Vagina (tissue), 2 donors: ENCODE measurements at regions not wholly inside any gene's neighbourhood (a gene's known extent, or its start where the extent isn't known, plus 50 kb on each side); places are given as distances from the start of the nearest gene placed in this dataset.

Experiments used
- DNase-seq, 2 donors: peaks; one replicate each; pipeline ENCODE4 v3.0.0-alpha.2; 2017; ENCODE audit errors: extremely low spot score in 2 of 2
- H3K27ac ChIP-seq: fragments of 200-600 bp; sonication (generic); one replicate; pipeline ENCODE4 v1.5.1; 2019
- H3K27me3 ChIP-seq: fragments of 200-600 bp; sonication (generic); one replicate; pipeline ENCODE4 v1.5.1; 2019
- H3K36me3 ChIP-seq, 2 donors: fragments of 200-600 bp; sonication (generic); one replicate each; pipeline ENCODE4 v1.5.1; 2017 to 2019
- H3K4me1 ChIP-seq: fragments of 200-600 bp; sonication (generic); one replicate; pipeline ENCODE4 v1.5.1; 2019
- H3K4me3 ChIP-seq, 2 donors: fragments of 200-600 bp; sonication (generic); 1 replicate in 1 of 2; 2 replicates in 1 of 2; pipeline ENCODE4 v1.5.1; 2016 to 2019
- H3K9me3 ChIP-seq: fragments of 200-600 bp; sonication (generic); one replicate; pipeline ENCODE4 v1.5.1; 2019
- CTCF ChIP-seq, 3 experiments: fragments of 450-650 bp in 2 of 3; fragments of 200-600 bp in 1 of 3; sonication (generic) in 1 of 3; IDR thresholded peaks; one replicate each; pipeline ENCODE4 v1.5.1; 2017 to 2019; ENCODE audit warnings: antibody characterized with exemption in 3 of 3, mild to moderate bottlenecking in 2 of 3, moderate library complexity in 2 of 3
- POLR2A ChIP-seq, 2 donors: fragments of 450-650 bp; IDR thresholded peaks; one replicate each; pipeline ENCODE4 v1.6.1; 2017; ENCODE audit warnings: antibody characterized with exemption in 2 of 2, mild to moderate bottlenecking in 2 of 2, moderate library complexity in 2 of 2
- POLR2AphosphoS5 ChIP-seq, 2 donors: sonication (generic); formaldehyde crosslinking; IDR thresholded peaks; one replicate each; pipeline ENCODE4 v1.9.0; 2017; ENCODE audit warnings: antibody characterized with exemption in 2 of 2, mild to moderate bottlenecking in 2 of 2, low read depth in 1 of 2; ENCODE audit not compliant: insufficient read depth in 1 of 2
- intact Hi-C: fragments of 100-400 bp; cut with DNase I; formaldehyde crosslinking; loops from one replicate; pipeline ENCODE4 v1.15.1; 2023

DNA sequence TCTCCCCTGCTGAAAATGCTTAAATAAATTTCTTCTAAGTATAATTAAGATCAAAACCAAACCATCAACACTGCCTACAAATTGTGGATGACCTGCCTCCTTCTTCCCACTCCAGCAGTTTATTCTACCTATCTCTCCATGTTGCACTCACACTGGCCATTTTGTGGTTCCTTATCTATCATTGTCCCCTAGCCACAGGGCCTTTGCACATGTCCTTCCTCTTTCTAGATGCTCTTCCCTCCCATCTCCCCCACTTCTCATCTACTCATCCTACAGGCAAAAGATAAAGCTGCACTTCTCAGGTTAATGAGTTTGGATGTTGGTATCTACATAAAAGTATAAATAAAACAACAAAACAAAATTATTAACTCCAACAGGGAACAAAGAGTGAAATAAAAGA is 70.6 kb upstream of the CCNG1 start:
- Histone ChIP-seq H3K36me3 (no peaks in the 10 kb centered on the region), H3K4me1 (no peaks in the 10 kb centered on the region), H3K27ac (no peak overlapping the region), H3K9me3 (no peaks in the 10 kb centered on the region), H3K4me3 (no peak overlapping the region), H3K27me3 (no peaks in the 10 kb centered on the region)
- intact Hi-C loops, result no loop called here
- no peak for DNase-seq
- TF ChIP-seq POLR2AphosphoS5 (IDR thresholded peaks at IDR 0.05; ENCODE audit: insufficient read depth in 1 of 2, low read depth in 1 of 2) (no peak), POLR2A (IDR thresholded peaks at IDR 0.05) (no peak), CTCF (IDR thresholded peaks at IDR 0.05) (no peak)

GRCh38 chr5:163369776-163370385 is 67.5 kb upstream of the CCNG1 start:
- H3K27me3 ChIP-seq, result no peaks in the 10 kb centered on the region
- no peaks in the 10 kb centered on the region for H3K36me3 ChIP-seq
- no peak for TF ChIP-seq POLR2AphosphoS5 (IDR thresholded peaks at IDR 0.05; ENCODE audit: insufficient read depth in 1 of 2, low read depth in 1 of 2)
- TF ChIP-seq CTCF (IDR thresholded peaks at IDR 0.05), result no peak
- no peak for TF ChIP-seq POLR2A (IDR thresholded peaks at IDR 0.05)
- H3K9me3 ChIP-seq, result no peaks in the 10 kb centered on the region
- no peak for DNase-seq
- H3K4me1 ChIP-seq, result no peaks in the 10 kb centered on the region
- no peak overlapping the region for H3K27ac ChIP-seq
- no peak overlapping the region for H3K4me3 ChIP-seq
- intact Hi-C loops, result no loop called here

GRCh38 chr5:163373436-163374084 is 63.8 kb upstream of the CCNG1 start:
- H3K4me1 ChIP-seq, result no peaks in the 10 kb centered on the region
- no peaks in the 10 kb centered on the region for H3K27me3 ChIP-seq
- no peak for DNase-seq
- no peaks in the 10 kb centered on the region for H3K36me3 ChIP-seq
- no peak overlapping the region for H3K27ac ChIP-seq
- intact Hi-C loops, result no loop called here
- TF ChIP-seq CTCF (IDR thresholded peaks at IDR 0.05) (no peak), POLR2A (IDR thresholded peaks at IDR 0.05) (no peak), POLR2AphosphoS5 (IDR thresholded peaks at IDR 0.05; ENCODE audit: insufficient read depth in 1 of 2, low read depth in 1 of 2) (no peak)
- no peaks in the 10 kb centered on the region for H3K9me3 ChIP-seq
- no peak overlapping the region for H3K4me3 ChIP-seq

DNA sequence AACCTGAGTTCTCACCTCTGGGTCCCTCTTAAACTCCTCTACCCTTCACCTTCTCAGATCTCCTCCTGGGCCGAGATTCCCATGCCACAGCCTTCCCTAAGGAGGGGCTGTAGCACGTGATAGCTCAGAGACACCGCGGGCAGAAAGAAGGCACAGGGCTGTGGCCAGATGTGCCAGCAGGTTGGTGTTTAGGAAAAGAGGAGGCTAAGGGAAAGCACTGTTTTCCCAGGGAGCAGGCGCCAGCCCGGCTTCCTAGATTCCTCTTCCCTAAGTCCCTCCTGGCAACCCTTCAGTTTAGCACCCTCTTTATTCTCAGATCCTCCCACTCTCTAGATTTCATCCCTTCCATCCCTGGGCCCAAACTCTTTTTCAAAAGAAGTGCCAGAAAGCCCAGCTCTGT is 59.4 kb upstream of the CCNG1 start:
- Histone ChIP-seq H3K4me1 (no peaks in the 10 kb centered on the region), H3K9me3 (no peaks in the 10 kb centered on the region), H3K27me3 (no peaks in the 10 kb centered on the region), H3K4me3 (no peak overlapping the region), H3K36me3 (no peaks in the 10 kb centered on the region), H3K27ac (no peak overlapping the region)
- no peak for DNase-seq
- no peak for TF ChIP-seq POLR2A (IDR thresholded peaks at IDR 0.05)
- no peak for TF ChIP-seq CTCF (IDR thresholded peaks at IDR 0.05)
- TF ChIP-seq POLR2AphosphoS5 (IDR thresholded peaks at IDR 0.05; ENCODE audit: insufficient read depth in 1 of 2, low read depth in 1 of 2), result no peak
- intact Hi-C loops, result no loop called here
